PC-9 (cell line): ENCODE measurements at regions not wholly inside any gene's neighbourhood (a gene's known extent, or its start where the extent isn't known, plus 50 kb on each side); places are given as distances from the start of the nearest gene placed in this dataset.

Experiments
- BruUV-seq: library from RNA; stranded (reverse); fragments of 400-500 nt; replicated peaks from 2 replicates; lab custom pipeline; 2021; lab: Mats Ljungman, UMichigan
- CTCF ChIA-PET: fragments of 300-600 bp; sonication (Branson Sonifier 250); formaldehyde crosslinking; loops from one replicate; lab custom pipeline; 2022; ENCODE audit warnings: antibody characterized with exemption; lab: Charles Lee
- POLR2A ChIA-PET: fragments of 300-600 bp; sonication (Branson Sonifier 250); formaldehyde crosslinking; loops from one replicate; lab custom pipeline; 2022; ENCODE audit warnings: antibody characterized with exemption; ENCODE audit not compliant: unreplicated experiment; lab: Charles Lee
- DNase-seq, 2 experiments: peaks; one replicate each; pipeline versions ENCODE4 v3.0.0 to v3.0.0-alpha.2; 2015 to 2022; ENCODE audit warnings: mixed read lengths in 1 of 2
- H2AFZ ChIP-seq: fragments of 200-600 bp; sonication (generic); 2 replicates; pipeline ENCODE4 v1.8.1; 2017; ENCODE audit warnings: antibody characterized with exemption
- H3F3A ChIP-seq: fragments of 200-600 bp; sonication (generic); 2 replicates; pipeline ENCODE4 v1.8.1; 2017; ENCODE audit warnings: antibody characterized with exemption, mild to moderate bottlenecking, low read depth; ENCODE audit not compliant: insufficient read depth
- H3K27ac ChIP-seq: fragments of 200-600 bp; sonication (generic); 2 replicates; pipeline ENCODE4 v1.6.1; 2016; ENCODE audit warnings: mixed run types
- H3K27me3 ChIP-seq: fragments of 200-600 bp; sonication (generic); 2 replicates; pipeline ENCODE4 v1.6.1; 2016; ENCODE audit warnings: low read depth, mixed run types; ENCODE audit not compliant: insufficient read depth
- H3K36me3 ChIP-seq: fragments of 200-600 bp; sonication (generic); 2 replicates; pipeline ENCODE4 v1.6.1; 2016; ENCODE audit warnings: low read depth, mixed run types
- H3K4me1 ChIP-seq: fragments of 200-600 bp; sonication (generic); replicated peaks from 2 replicates; pipeline ENCODE4 v1.6.1; 2016; ENCODE audit warnings: mixed run types; ENCODE audit not compliant: insufficient read depth
- H3K4me2 ChIP-seq: fragments of 200-600 bp; sonication (generic); 2 replicates; pipeline ENCODE4 v1.6.1; 2017; ENCODE audit warnings: mixed run types
- H3K4me3 ChIP-seq: fragments of 200-600 bp; sonication (generic); 2 replicates; pipeline ENCODE4 v1.6.1; 2016; ENCODE audit warnings: mixed run types
- H3K79me2 ChIP-seq: fragments of 200-600 bp; sonication (generic); 2 replicates; pipeline ENCODE4 v1.6.1; 2017; ENCODE audit warnings: low read depth, mixed run types
- H3K9me2 ChIP-seq: fragments of 200-600 bp; sonication (generic); 2 replicates; pipeline ENCODE4 v1.8.1; 2017; ENCODE audit warnings: mild to moderate bottlenecking; ENCODE audit not compliant: insufficient read depth
- H3K9me3 ChIP-seq: fragments of 200-600 bp; sonication (generic); 2 replicates; pipeline ENCODE4 v1.8.1; 2016; ENCODE audit warnings: low read depth; ENCODE audit not compliant: insufficient read depth
- H4K20me1 ChIP-seq: fragments of 200-600 bp; sonication (generic); 2 replicates; pipeline ENCODE4 v1.8.1; 2017; ENCODE audit not compliant: insufficient read depth
- CTCF ChIP-seq: fragments of 200-600 bp; sonication (generic); conservative IDR thresholded peaks from 2 replicates; pipeline ENCODE4 v1.6.1; 2017; ENCODE audit warnings: mixed run types, antibody characterized with exemption, mild to moderate bottlenecking, moderate library complexity
- EZH2 ChIP-seq: fragments of 200-600 bp; sonication (generic); IDR thresholded peaks from 2 replicates; pipeline ENCODE4 v1.8.0; 2017; ENCODE audit warnings: antibody characterized with exemption, low read depth
- intact Hi-C: fragments of 100-400 bp; cut with micrococcal nuclease; formaldehyde crosslinking; loops from one replicate; pipeline ENCODE4 v1.10.0; 2022; ENCODE audit not compliant: unreplicated experiment

DNA sequence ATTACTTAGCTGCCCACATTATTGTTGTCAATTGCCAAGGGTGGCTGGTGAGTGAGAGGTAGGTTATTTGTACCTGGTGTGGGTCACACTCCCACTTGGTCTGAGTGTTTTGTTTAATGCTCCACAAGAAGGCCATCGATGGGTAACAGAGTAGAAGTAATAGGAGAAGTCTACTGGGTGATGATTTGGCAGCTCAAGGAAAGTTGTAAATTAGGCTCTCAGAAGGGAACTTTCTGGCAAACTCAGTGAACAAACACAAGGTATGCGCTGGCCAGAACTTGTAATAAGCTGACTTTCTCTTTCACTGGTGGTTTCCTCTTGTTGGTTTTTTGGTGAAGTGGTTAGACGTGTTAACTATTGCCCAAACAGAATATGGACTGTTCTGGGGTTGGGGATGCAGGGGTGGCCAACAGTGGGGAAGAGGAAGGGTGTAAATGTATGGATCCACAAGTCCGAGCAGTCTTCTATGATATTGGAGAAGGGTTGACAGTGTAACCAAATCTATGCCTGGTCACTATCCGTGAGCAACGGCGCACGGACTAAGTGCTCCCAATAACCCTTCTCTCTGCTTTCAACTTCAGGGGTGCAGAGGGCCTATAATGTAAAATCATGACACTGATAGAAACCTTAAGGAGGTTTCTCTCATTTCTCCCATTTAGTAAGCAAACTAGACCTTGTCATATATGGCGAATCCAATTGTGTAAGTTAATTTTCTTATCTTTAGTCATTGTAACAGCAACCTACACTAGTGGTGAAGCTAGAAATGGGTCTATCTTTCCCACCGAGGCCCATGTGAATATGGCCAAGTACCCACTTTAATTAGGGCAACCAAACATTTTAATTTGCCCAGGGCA is 212.8 kb downstream of the PTEN start:
- Histone ChIP-seq H2AFZ (no peak overlapping the region), H4K20me1 (no peaks in the 10 kb centered on the region), H3K36me3 (no peaks in the 10 kb centered on the region), H3K4me3 (no peak overlapping the region), H3K4me1 (peaks cover 10% of the 10 kb centered on the region; the same call in 1 of the 2 replicates), H3K79me2 (no peaks in the 10 kb centered on the region), H3K27ac (no peak overlapping the region), H3F3A (no peaks in the 10 kb centered on the region), H3K4me2 (no peak overlapping the region), H3K9me2 (no peaks in the 10 kb centered on the region), H3K9me3 (no peaks in the 10 kb centered on the region), H3K27me3 (no peaks in the 10 kb centered on the region)
- ChIA-PET POLR2A (no interaction called here), CTCF (no interaction called here)
- intact Hi-C loops, result no loop called here
- TF ChIP-seq CTCF, result no peak
- TF ChIP-seq EZH2, result no peak
- BruUV-seq, result no TSS peak
- no peak for DNase-seq

DNA sequence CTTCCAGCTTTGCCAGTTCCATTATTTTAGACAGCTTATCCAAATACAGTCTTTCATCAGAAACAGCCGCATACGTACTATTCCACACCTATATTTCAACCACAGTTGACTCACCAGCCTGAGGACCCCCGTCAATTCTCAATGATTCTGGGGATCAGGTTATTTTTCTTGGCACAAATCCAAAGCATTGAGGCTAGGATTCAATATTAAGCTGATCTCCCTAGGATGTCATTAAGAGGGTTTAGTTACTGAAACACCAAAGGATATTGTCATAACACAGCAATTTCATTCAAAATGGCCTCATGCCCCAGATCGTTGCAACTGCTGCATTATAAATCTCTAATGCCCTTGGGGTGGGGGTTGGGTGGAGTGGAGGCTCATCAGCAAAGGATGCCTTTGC is 214.6 kb downstream of the PTEN start:
- CTCF ChIA-PET, result no interaction called here
- intact Hi-C loops, result no loop called here
- no peak for DNase-seq
- Histone ChIP-seq H3K9me2 (no peaks in the 10 kb centered on the region), H3K4me2 (no peak overlapping the region), H3K4me3 (no peak overlapping the region), H3K9me3 (no peaks in the 10 kb centered on the region), H3K79me2 (no peaks in the 10 kb centered on the region), H3K36me3 (no peaks in the 10 kb centered on the region), H3K27me3 (no peaks in the 10 kb centered on the region), H3K4me1 (peaks cover 16% of the 10 kb centered on the region), H3K27ac (no peak overlapping the region), H2AFZ (no peak overlapping the region), H4K20me1 (no peaks in the 10 kb centered on the region), H3F3A (no peaks in the 10 kb centered on the region)
- no peak for TF ChIP-seq EZH2
- BruUV-seq, result no TSS peak
- POLR2A ChIA-PET, result no interaction called here

DNA sequence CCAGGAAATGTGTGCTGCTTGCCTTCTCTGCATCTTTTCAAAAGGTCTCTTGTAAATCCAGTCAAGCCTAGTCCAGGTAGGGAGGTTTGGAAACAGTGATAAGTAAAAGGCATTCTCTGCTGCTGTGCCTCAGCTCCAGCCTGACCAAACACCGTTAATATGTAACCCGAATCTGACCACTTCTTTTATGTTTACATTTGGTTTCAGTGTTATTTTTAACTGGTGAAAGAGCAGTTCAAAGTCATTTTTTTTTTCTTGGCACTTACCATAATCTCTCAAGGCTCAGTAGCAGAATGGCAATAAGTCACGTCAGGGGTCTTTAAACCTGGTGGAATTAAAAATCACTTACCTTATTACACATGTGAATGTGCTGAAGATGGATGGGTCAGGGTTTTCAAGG is 216.8 kb downstream of the PTEN start:
- Histone ChIP-seq H4K20me1 (no peaks in the 10 kb centered on the region), H3K36me3 (no peaks in the 10 kb centered on the region), H3K4me3 (no peak overlapping the region), H3K4me1 (peaks cover 20% of the 10 kb centered on the region), H3K9me2 (no peaks in the 10 kb centered on the region), H3K79me2 (no peaks in the 10 kb centered on the region), H3F3A (no peaks in the 10 kb centered on the region), H2AFZ (no peak overlapping the region), H3K27me3 (no peaks in the 10 kb centered on the region), H3K9me3 (no peaks in the 10 kb centered on the region), H3K27ac (no peak overlapping the region), H3K4me2 (peak overlapping the region; percentile 14)
- BruUV-seq, result no TSS peak
- ChIA-PET CTCF (no interaction called here), POLR2A (no interaction called here)
- intact Hi-C loops, result no loop called here
- DNase-seq, result no peak
- TF ChIP-seq CTCF, result no peak
- no peak for TF ChIP-seq EZH2
